Activated naive CD4-positive, alpha-beta T cell treated with anti-CD3 and anti-CD28 coated beads, Interleukin-2, amount 50 U/mL, for 72 hours (primary cell): ENCODE measurements at regions not wholly inside any gene's neighbourhood (a gene's known extent, or its start where the extent isn't known, plus 50 kb on each side); places are given as distances from the start of the nearest gene placed in this dataset.
A peak's percentile ranks its signal among the peaks of the same experiment; 100 is the strongest.

Source experiments
- ATAC-seq, 2 donors: fragments of 150-1000 bp; cut with Tn5 transposase; 2 replicates each; pipeline ENCODE4 v1.10.0; 2021; ENCODE audit warnings: mild to moderate bottlenecking in 2 of 2, moderate library complexity in 2 of 2
- DNase-seq, 2 donors: peaks; one replicate each; pipeline ENCODE4 v3.0.0; 2021 to 2022; ENCODE audit warnings: low spot score in 2 of 2
- H3K27ac Mint-ChIP-seq, 2 donors: one replicate each; pipeline ENCODE4 v1.8.0; 2022; ENCODE audit warnings: mild to moderate bottlenecking in 2 of 2, mixed read lengths in 2 of 2
- H3K36me3 Mint-ChIP-seq, 2 donors: one replicate each; pipeline ENCODE4 v1.8.0; 2022; ENCODE audit warnings: mixed read lengths in 2 of 2
- H3K9me3 Mint-ChIP-seq, 2 donors: one replicate each; pipeline ENCODE4 v1.8.0; 2022; ENCODE audit warnings: mixed read lengths in 2 of 2

DNA sequence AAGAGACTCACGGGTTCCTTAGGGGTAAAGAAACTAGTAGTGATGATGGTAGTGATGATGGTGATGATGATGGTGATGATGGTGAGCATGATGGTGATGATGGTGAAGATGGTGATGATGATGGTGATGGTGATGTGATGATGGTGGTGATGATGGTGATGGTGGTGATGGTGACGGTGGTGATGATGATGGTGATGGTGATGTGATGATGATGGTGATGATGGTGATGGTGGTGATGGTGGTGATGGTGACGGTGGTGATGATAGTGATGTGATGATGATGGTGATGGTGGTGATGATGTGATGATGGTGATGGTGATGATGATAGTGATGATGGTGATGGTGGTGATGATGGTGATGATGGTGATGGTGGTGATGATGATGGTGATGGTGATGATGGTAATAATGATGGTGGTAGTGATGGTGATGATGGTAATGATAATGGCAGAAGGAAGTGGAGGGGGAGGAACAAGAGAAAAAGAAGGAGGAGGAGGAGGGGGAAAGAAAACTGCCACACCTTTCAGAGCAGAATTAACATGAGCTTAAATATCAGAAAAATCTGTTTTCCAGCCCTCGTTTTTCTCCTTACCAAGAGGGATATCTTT is 85.5 kb downstream of the FZD10 start:
- ATAC-seq (no peak), DNase-seq (no peak)
- H3K27ac Mint-ChIP-seq: no peak overlapping the region

DNA sequence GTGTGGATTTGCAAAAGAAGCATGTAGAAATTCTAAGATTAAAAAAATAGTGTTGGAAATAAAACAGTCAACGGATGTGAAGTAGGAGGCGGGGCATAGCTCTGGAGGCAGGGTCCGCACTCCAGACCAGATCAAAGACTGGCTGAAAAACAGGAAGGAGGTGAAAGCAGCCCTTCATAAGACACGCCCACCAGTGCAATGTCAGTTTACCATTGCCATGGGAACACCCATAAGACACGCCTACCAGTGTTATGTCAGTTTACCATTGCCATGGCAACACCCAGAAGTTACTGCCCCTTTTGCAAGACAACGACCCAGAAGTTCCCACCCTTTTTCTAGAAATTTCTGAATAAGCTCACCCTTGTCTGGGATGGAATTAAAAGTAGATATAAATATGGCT is 87.1 kb downstream of the FZD10 start:
- Mint-ChIP-seq H3K9me3 (peaks cover 7% of the 10 kb centered on the region in 2 donors), H3K36me3 (peaks cover 0 to 6% of the 10 kb centered on the region in 2 donors), H3K27ac (no peak overlapping the region)
- DNase-seq (no peak), ATAC-seq (no peak)

More for the DNA sequence above, 85.5 kb downstream of the FZD10 start:
- peaks cover 0 to 6% of the 10 kb centered on the region in 2 donors for H3K36me3 Mint-ChIP-seq
- H3K9me3 Mint-ChIP-seq: peaks cover 7% of the 10 kb centered on the region in 2 donors

DNA sequence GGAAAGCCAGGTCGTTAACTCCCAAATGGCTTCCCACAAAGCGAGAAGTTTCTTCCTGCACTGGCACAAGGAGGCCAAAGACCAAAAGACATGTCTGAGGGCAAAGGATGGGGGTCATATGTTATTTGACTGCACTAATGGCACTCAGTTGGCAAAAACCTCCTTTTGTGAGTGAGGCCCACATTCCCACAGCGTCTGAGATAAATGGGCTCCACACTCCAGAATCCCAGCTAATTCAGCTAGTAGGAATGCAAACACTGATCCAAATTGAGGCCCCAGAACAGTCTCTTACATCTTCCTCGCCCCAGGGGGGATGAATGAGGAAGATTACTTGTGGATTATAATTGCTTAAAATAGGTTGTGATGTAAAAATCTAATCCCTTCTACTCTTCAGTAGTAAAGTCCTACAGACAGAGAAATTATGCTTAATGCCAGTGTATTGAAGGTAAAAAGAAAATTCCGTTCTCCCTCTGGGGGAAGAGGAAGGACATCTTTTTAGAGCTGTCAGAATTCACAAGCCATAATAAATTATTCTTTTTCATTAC is 86.4 kb upstream of the PIWIL1 start:
- DNase-seq: no peak
- peaks cover 7% of the 10 kb centered on the region in 2 donors for H3K9me3 Mint-ChIP-seq
- no peak overlapping the region for H3K27ac Mint-ChIP-seq
- no peak for ATAC-seq
- peaks cover 0 to 6% of the 10 kb centered on the region in 2 donors for H3K36me3 Mint-ChIP-seq

DNA sequence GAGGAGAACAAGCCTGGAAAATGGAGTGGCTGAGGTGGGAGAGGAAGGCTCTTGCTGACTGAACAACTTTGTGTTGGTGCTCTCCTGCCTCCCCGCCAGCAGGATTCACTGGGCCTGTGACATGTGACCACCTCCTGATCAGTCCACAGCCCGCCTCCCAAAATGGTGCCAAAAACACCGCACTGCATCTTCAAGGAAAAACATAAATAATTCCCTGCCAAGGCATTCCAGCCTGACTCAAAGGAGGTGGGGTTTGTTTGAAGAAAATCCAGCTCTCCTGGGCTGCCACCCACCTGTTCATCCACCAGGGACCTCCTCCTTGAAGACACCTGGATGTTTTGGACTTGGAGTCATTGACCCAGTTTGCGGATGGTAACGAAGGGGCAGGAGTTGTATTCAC is 83.8 kb upstream of the PIWIL1 start:
- DNase-seq (no peak), ATAC-seq (no peak)
- Mint-ChIP-seq H3K9me3 (no peaks in the 10 kb centered on the region), H3K36me3 (no peaks in the 10 kb centered on the region), H3K27ac (no peak overlapping the region)

DNA sequence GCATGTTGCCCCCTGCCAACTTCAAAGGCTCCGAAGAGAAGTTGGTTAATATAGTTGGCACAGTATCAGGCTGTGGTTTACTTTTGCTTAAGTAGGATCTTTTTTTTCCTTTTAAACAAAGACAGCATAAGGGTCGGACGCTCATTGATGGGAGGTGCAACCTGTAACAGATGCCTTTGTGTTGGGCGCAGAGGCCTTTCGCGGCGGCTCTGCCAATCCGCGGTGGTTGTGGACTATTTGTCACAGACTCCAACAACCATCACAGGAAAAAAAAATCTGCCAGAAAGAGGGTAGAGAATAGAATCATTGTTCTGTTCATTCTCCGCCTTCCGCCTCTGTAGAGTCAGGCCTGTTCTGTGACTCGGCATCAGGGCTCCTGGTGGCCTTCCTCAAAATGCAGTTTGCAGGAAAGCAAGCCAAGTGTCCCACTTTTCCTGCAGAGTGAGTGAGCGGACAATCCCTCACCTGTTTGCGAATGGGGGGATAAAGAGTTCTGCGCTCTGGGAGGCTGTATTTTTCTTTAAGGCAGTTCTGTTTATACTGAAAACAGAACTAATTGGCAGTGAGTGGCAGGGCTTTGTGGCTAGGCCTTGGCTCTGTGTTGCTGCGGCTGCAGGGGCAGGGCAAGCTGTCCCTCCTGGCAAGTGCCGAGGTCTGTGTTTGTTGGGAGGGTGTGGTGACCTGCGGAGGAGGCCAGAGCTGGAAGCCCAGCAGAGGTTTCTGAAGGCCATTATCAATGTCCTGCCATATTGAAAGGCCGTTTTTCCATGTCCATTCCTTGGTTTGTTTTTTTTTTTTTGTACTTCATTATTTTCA is 83.0 kb upstream of the PIWIL1 start:
- DNase-seq (no peak), ATAC-seq (no peak)
- Mint-ChIP-seq H3K9me3 (no peaks in the 10 kb centered on the region), H3K27ac (no peak overlapping the region), H3K36me3 (no peaks in the 10 kb centered on the region)

DNA sequence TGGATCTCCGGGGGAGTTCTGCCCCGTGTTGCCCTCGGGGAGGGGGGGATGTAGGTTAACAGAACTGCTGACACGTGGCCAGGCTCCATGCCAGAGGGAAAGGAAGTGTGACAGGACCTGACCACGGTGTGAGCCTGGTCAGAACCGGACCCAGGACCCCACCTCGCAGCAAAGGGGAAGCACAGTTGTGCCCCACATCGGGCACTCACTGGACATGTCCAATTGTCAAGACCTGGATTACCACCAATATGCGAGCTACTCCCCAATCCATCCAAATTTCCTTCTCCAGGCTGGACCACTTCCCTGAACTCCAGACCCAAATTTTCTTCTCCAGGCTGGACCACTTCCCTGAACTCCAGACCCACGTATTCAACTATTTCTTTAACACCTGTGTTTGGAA is 78.8 kb upstream of the PIWIL1 start:
- Mint-ChIP-seq H3K9me3 (no peaks in the 10 kb centered on the region), H3K36me3 (no peaks in the 10 kb centered on the region), H3K27ac (no peak overlapping the region)
- ATAC-seq (no peak), DNase-seq (no peak)

DNA sequence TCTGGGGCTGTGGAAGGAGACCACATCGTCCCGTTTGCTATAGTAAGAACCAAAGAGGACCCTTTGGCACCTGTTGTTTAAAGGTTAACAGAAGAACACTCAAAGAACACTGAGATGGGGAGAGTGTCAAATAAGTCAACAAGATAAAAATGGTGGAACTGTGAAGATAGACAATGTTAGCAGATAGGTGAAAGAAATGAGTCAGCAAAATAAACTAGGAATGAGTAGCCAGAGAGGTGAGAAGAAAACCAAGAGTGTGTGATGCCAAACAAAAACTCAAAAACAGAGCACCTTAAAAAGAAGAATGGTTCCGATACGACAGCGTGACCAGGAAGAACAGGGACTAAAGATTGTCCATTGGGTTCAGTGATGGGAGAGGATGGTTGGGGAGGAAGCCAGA is 74.7 kb upstream of the PIWIL1 start:
- Mint-ChIP-seq H3K9me3 (no peaks in the 10 kb centered on the region), H3K27ac (no peak overlapping the region), H3K36me3 (peaks cover 0 to 4% of the 10 kb centered on the region in 2 donors)
- DNase-seq (no peak), ATAC-seq (no peak)

DNA sequence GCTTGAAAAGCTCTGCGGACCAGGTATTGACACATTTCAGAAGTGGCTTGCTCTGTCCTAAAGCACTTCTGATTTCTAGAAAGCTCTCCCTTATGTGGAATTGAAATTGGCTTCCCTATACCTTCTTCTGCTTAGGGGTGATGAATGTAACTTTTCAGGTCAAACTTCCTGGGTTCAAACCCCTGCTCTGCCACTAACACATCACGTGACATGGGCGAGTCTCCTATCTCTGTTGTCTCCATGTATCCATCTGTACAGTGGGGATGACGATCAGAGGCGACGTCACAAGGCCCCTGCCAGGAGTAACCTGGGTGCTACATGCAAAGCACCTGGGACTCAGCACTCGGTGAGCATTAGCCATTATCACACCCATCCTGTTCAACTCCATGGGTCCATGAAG is 73.7 kb upstream of the PIWIL1 start:
- DNase-seq (no peak), ATAC-seq (no peak)
- no peak overlapping the region for H3K27ac Mint-ChIP-seq
- H3K9me3 Mint-ChIP-seq: no peaks in the 10 kb centered on the region
- peaks cover 0 to 4% of the 10 kb centered on the region in 2 donors for H3K36me3 Mint-ChIP-seq

DNA sequence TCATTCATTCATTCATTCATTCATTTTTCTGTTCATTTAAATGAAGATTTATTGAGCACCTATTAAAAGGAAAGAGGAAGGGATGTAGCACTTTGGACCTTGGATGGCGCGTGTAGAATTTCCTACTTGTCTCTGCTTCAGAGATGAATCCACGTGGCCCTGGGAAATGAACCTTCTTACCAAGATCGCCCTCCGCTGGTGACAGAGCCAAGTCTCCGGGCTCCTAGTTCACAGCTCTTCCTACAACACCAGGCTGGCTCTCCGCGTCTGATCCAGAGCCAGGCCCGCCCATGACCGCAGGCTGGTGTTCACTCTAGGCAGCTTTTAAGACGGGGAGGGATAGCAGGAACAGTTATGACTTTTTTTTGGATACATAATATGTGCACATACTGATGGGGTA is 70.9 kb upstream of the PIWIL1 start:
- H3K9me3 Mint-ChIP-seq: no peaks in the 10 kb centered on the region
- peaks cover 0 to 4% of the 10 kb centered on the region in 2 donors for H3K36me3 Mint-ChIP-seq
- ATAC-seq (no peak), DNase-seq (no peak)
- no peak overlapping the region for H3K27ac Mint-ChIP-seq

DNA sequence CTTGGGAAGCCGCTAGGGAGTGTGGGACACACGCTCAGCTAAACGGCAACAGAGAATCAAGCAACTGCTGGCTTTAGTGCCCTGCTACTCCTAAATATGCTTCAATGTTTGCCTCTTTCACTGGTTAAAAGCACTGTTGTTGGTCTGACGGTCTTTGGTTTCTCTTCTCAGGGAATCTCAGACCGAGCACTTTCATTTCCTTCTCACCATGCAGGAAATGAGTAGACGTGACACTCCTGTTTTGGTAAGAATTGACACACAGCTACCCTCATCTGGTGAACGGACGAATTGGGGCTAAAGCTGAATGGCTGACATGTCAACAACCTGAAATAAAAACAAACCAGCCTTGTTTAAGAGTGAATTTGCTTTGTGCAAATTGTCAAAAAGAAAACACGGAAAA is 57.5 kb upstream of the PIWIL1 start:
- ATAC-seq: peak; percentile 93 to 98
- DNase-seq: peak in 1 of 2 donors; percentile 12
- Mint-ChIP-seq H3K27ac (peak overlapping the region in 1 of 2 donors; percentile 27), H3K36me3 (peaks cover 0 to 6% of the 10 kb centered on the region in 2 donors), H3K9me3 (no peaks in the 10 kb centered on the region)

DNA sequence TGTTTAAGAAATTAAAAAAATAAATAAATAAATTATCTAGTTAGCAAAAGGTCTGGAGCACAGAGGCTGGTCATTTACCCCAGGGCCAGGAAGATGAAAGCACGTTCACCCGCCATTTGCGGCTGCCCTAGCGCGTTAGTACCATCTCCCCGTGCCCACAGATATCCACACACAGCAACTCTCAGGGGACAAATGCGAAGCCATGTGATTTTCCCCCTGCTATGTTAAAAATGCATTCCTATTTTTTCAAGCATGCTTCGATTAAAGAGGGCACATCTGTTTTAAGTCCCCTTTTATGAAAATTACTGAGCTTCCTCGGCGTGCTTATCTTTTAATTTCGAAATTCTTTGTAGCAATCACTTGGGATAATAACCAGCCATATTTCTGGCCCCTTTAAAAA is 56.9 kb upstream of the PIWIL1 start:
- H3K27ac Mint-ChIP-seq: no peak overlapping the region

DNA sequence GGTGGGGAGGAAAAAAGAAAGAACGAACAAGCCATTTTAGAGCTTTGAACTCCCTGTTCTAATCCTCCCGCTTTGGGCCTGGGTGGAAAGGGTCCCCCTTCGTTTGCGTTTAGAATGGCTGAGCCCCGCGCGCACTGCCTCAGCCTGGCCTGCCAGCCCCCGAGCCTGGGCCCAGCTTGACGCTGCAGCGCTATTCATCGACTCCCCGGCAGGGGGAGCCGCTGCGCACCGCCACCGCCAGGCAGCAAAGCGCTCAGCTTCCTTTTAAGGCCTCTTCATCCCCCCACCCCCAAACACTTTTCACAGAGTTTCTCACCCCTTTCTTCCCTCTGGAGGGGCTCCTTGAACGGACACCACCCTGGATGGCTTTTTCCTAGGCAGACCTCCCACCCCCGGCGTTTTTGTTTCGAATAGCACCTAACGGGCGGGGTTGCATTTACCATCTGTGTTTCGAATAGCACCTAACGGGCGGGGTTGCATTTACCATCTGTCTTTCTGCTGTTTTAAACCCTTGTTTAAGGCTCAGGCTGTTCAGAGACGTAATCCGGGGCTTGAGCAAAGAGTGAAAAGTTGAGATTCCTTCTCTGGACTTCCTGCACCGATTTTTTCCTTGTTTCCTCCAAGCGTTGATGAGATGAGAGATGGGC is 56.4 kb upstream of the PIWIL1 start:
- H3K9me3 Mint-ChIP-seq: no peaks in the 10 kb centered on the region
- peaks cover 0 to 6% of the 10 kb centered on the region in 2 donors for H3K36me3 Mint-ChIP-seq
- ATAC-seq (peak; percentile 67 to 73), DNase-seq (peak; percentile 61 to 76)
- H3K27ac Mint-ChIP-seq: no peak overlapping the region

More for the DNA sequence above, 56.9 kb upstream of the PIWIL1 start:
- no peak for ATAC-seq
- peaks cover 0 to 6% of the 10 kb centered on the region in 2 donors for H3K36me3 Mint-ChIP-seq
- no peaks in the 10 kb centered on the region for H3K9me3 Mint-ChIP-seq
- DNase-seq: no peak

DNA sequence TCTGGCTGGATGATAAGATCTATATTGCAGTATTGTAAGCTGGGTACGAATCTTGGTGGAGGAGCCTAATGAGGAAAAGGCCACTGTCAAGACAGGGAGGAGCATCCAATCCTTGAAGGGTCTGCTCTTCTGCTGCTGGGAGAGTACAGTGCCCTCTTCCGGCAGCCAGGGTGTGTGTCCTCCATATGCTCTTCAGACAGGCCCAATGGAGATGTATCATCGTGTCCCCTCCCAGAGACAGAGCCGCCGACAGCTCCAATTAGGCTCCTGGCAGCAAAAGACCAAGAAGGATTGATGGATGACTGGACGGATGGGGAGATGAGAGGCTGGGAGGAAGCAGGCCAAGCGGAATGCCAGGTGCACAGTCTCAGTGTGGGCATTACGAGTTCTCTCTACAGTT is 51.6 kb upstream of the PIWIL1 start:
- ATAC-seq (no peak), DNase-seq (no peak)
- peaks cover 5 to 6% of the 10 kb centered on the region in 2 donors for H3K36me3 Mint-ChIP-seq
- H3K27ac Mint-ChIP-seq: no peak overlapping the region
- peaks cover 0 to 4% of the 10 kb centered on the region in 2 donors for H3K9me3 Mint-ChIP-seq

DNA sequence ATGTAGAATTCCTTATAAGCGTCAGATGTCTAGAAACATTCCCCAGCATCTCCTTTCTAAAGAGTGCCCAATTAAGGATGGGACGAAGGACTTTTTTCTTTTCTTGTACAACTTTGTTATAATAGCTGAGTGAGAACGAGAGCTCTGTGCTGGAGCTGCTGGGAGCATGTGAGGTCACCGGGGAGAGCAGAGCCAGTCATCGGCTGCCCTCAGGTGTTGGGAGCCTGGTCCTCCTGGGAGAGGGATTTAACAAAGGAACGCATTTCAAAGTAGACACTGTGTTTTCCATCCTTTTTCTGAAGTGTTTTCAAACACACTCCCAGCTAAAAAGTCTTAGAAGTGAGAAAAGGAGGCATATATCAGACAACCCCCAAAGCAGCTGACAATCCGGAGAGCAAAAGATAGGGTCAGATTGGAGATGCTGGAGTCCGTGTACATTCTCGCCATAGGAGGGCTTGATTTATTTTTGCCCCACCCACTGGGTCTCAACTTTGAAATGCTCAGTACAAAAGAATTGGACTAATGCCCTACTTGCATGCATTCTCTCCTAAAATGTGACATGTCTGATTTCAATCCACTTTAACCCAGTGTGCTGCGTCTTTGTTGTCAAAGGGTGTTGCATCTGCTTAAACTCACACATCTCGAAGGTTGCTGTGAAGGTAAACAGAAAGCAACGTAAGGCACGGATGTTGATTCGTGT is 50.8 kb upstream of the PIWIL1 start:
- Mint-ChIP-seq H3K9me3 (peaks cover 3 to 7% of the 10 kb centered on the region in 2 donors), H3K36me3 (peaks cover 6 to 8% of the 10 kb centered on the region in 2 donors), H3K27ac (no peak overlapping the region)
- DNase-seq: no peak
- no peak for ATAC-seq
